Esophagus squamous epithelium (tissue), 4 donors: ENCODE measurements at regions not wholly inside any gene's neighbourhood (a gene's known extent, or its start where the extent isn't known, plus 50 kb on each side); places are given as distances from the start of the nearest gene placed in this dataset.

Experiments used
- POLR2A ChIP-seq, 4 donors: fragments of 450-650 bp; IDR thresholded peaks; one replicate each; pipeline ENCODE4 v1.6.1; 2017; ENCODE audit warnings: antibody characterized with exemption in 4 of 4, mild to moderate bottlenecking in 4 of 4, moderate library complexity in 3 of 4
- TF ChIP-seq, protein P1 (sequence below), 6 experiments: fragments of 450-650 bp in 4 of 6; fragments of 200-600 bp in 2 of 6; sonication (generic) in 2 of 6; IDR thresholded peaks; one replicate each; pipeline ENCODE4 v1.5.1; 2016 to 2019; ENCODE audit warnings: antibody characterized with exemption in 6 of 6, mild to moderate bottlenecking in 4 of 6, moderate library complexity in 4 of 6

DNA sequence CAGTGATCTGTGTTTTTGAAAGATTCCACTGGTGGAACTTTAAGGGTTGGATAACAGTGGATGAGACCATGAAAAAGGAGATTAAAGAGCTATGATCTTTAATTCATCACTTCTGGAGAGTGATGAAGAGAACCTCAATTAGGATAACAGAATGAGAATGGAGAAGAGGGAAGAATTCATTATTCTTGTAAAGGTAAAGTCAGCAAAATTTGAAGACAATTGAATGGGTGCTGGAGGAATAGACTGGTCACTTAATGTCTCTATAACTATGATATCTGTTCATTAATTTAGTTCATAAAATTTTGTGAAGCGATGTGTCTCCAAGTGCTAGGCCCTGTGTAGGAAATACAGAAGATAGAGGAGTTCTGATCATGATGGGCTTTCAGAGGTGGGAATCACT lies 1013.2 kb upstream of the FANCL start:
- TF ChIP-seq, protein P1, sequence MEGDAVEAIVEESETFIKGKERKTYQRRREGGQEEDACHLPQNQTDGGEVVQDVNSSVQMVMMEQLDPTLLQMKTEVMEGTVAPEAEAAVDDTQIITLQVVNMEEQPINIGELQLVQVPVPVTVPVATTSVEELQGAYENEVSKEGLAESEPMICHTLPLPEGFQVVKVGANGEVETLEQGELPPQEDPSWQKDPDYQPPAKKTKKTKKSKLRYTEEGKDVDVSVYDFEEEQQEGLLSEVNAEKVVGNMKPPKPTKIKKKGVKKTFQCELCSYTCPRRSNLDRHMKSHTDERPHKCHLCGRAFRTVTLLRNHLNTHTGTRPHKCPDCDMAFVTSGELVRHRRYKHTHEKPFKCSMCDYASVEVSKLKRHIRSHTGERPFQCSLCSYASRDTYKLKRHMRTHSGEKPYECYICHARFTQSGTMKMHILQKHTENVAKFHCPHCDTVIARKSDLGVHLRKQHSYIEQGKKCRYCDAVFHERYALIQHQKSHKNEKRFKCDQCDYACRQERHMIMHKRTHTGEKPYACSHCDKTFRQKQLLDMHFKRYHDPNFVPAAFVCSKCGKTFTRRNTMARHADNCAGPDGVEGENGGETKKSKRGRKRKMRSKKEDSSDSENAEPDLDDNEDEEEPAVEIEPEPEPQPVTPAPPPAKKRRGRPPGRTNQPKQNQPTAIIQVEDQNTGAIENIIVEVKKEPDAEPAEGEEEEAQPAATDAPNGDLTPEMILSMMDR (IDR thresholded peaks at IDR 0.05): no peak
- TF ChIP-seq POLR2A (IDR thresholded peaks at IDR 0.05): no peak
